Left ventricle myocardium superior (tissue), 1 donor: ENCODE measurements at regions not wholly inside any gene's neighbourhood (a gene's known extent, or its start where the extent isn't known, plus 50 kb on each side); places are given as distances from the start of the nearest gene placed in this dataset.

Experiments
- ATAC-seq: fragments of 200-7000 bp; cut with Tn5 transposase; one replicate; pipeline ENCODE4 v1.9.1; 2020; ENCODE audit warnings: mild to moderate bottlenecking, moderate library complexity
- DNase-seq: peaks from one replicate; pipeline ENCODE4 v3.0.0-alpha.2; 2020
- intact Hi-C: fragments of 100-400 bp; cut with micrococcal nuclease; formaldehyde crosslinking; loops from one replicate; pipeline ENCODE4 v1.11.0; 2022
- donor health status: DM: no; HTN: yes; CAD: no; lungs with severe emphysema.

- ATAC-seq (no peak), DNase-seq (no peak)
These were observed 63.7 kb upstream of the PSMD7 start for GRCh38 chr16:74232806-74233465.

GRCh38 chr16:74230126-74230525, 66.5 kb upstream of the PSMD7 start:
- ATAC-seq, result no peak
- intact Hi-C loops, result no loop called here
- DNase-seq, result no peak

More at GRCh38 chr16:74232806-74233465, 63.7 kb upstream of the PSMD7 start:
- intact Hi-C loops, result no loop called here

- ATAC-seq (no peak), DNase-seq (no peak)
- intact Hi-C loops, result no loop called here
These were observed 70.2 kb upstream of the PSMD7 start for GRCh38 chr16:74226338-74226954.

GRCh38 chr16:74224828-74225612, 71.6 kb upstream of the PSMD7 start:
- ATAC-seq (no peak), DNase-seq (no peak)
- intact Hi-C loops, result no loop called here

GRCh38 chr16:74221828-74222227, 74.8 kb upstream of the PSMD7 start:
- no peak for DNase-seq
- no peak for ATAC-seq
- intact Hi-C loops, result no loop called here

- DNase-seq (no peak), ATAC-seq (no peak)
- intact Hi-C loops, result no loop called here
These were observed 76.9 kb upstream of the PSMD7 start for GRCh38 chr16:74219706-74220105.

- DNase-seq (no peak), ATAC-seq (no peak)
- intact Hi-C loops, result no loop called here
These were observed 77.7 kb upstream of the PSMD7 start for GRCh38 chr16:74218871-74219270.

GRCh38 chr16:74216319-74216718, 80.3 kb upstream of the PSMD7 start:
- ATAC-seq, result no peak
- intact Hi-C loops, result no loop called here
- no peak for DNase-seq

- no peak for DNase-seq
- no peak for ATAC-seq
- intact Hi-C loops, result no loop called here
These were observed 81.4 kb upstream of the PSMD7 start for GRCh38 chr16:74215249-74215648.

GRCh38 chr16:74213372-74213771, 83.2 kb upstream of the PSMD7 start:
- no peak for ATAC-seq
- intact Hi-C loops, result no loop called here
- no peak for DNase-seq

- no peak for ATAC-seq
- intact Hi-C loops, result no loop called here
- no peak for DNase-seq
These were observed 86.4 kb upstream of the PSMD7 start for GRCh38 chr16:74210245-74210644.

- no peak for DNase-seq
- ATAC-seq, result no peak
- intact Hi-C loops, result no loop called here
These were observed 94.6 kb upstream of the PSMD7 start for GRCh38 chr16:74202009-74202408.

GRCh38 chr16:74201576-74201975, 95.0 kb upstream of the PSMD7 start:
- intact Hi-C loops, result no loop called here
- ATAC-seq, result no peak

GRCh38 chr16:74200921-74201320, 95.7 kb upstream of the PSMD7 start:
- no peak for ATAC-seq
- no peak for DNase-seq
- intact Hi-C loops, result no loop called here

More at GRCh38 chr16:74201576-74201975, 95.0 kb upstream of the PSMD7 start:
- DNase-seq, result no peak

- no peak for ATAC-seq
- intact Hi-C loops, result no loop called here
- DNase-seq, result no peak
These were observed 96.8 kb upstream of the PSMD7 start for GRCh38 chr16:74199842-74200124.

- DNase-seq (no peak), ATAC-seq (no peak)
- intact Hi-C loops, result no loop called here
These were observed 97.4 kb upstream of the PSMD7 start for GRCh38 chr16:74199066-74199841.

GRCh38 chr16:74192281-74192797, 104.3 kb upstream of the PSMD7 start:
- intact Hi-C loops, result no loop called here
- DNase-seq (no peak), ATAC-seq (no peak)

GRCh38 chr16:74190292-74190691, 106.3 kb upstream of the PSMD7 start:
- intact Hi-C loops, result no loop called here
- ATAC-seq, result no peak
- no peak for DNase-seq

- no peak for DNase-seq
- intact Hi-C loops, result no loop called here
- no peak for ATAC-seq
These were observed 107.8 kb upstream of the PSMD7 start for GRCh38 chr16:74188856-74189255.

GRCh38 chr16:74186561-74186971, 110.0 kb upstream of the PSMD7 start:
- DNase-seq (no peak), ATAC-seq (no peak)
- intact Hi-C loops, result no loop called here
